ENCODE measurements at regions not wholly inside any gene's neighbourhood (a gene's known extent, or its start where the extent isn't known, plus 50 kb on each side); places are given as distances from the start of the nearest gene placed in this dataset.

- TF ChIP-seq EZH2phosphoT487 (IDR thresholded peaks at IDR 0.05; ENCODE audit: unreplicated experiment) = no peak
- TF ChIP-seq CTCF (conservative IDR thresholded peaks at IDR 0.05; ENCODE audit: low read depth in 2 of 2) = no peak
- no peak for TF ChIP-seq REST (IDR thresholded peaks at IDR 0.05; ENCODE audit: unreplicated experiment)
- TF ChIP-seq POLR2AphosphoS5 (IDR thresholded peaks at IDR 0.05; ENCODE audit: low read depth) = no peak
- no peak for TF ChIP-seq CREB1 (CRISPR knock-in tag; IDR thresholded peaks at IDR 0.05; ENCODE audit: low read depth)
- TF ChIP-seq EZH2 (IDR thresholded peaks at IDR 0.05; ENCODE audit: low read depth, unreplicated experiment) = no peak
- no peak for TF ChIP-seq ETS1 (IDR thresholded peaks at IDR 0.05)
- no peak for TF ChIP-seq JUNB (IDR thresholded peaks at IDR 0.05; ENCODE audit: unreplicated experiment)
- no peak for TF ChIP-seq ZNF331 (CRISPR knock-in tag; IDR thresholded peaks at IDR 0.05; ENCODE audit: low read depth)
- TF ChIP-seq ZNF114 (CRISPR knock-in tag; IDR thresholded peaks at IDR 0.05) = no peak
- no peak for TF ChIP-seq NANOG (IDR thresholded peaks at IDR 0.05; ENCODE audit: borderline replicate concordance)
- no peak for TF ChIP-seq STAT1 (IDR thresholded peaks at IDR 0.05; ENCODE audit: unreplicated experiment)
- no peak for TF ChIP-seq ZNF462 (CRISPR knock-in tag; IDR thresholded peaks at IDR 0.05)
These were observed 143.6 kb upstream of the GLI2 start for GRCh38 chr2:120592084-120592483.
